Embryonic facial prominence (tissue), 1 donor: ENCODE measurements at regions not wholly inside any gene's neighbourhood (a gene's known extent, or its start where the extent isn't known, plus 50 kb on each side); places are given as distances from the start of the nearest gene placed in this dataset.

ENCODE experiments used
- DNase-seq: peaks from one replicate; pipeline ENCODE4 v3.0.0-alpha.2; 2016; ENCODE audit errors: extremely low spot score

GRCh38 chr5:14090755-14091154, 52.4 kb upstream of the TRIO start:
- DNase-seq: no peak

- no peak for DNase-seq
Observed at GRCh38 chr5:14090290-14090689, 52.9 kb upstream of the TRIO start.

- no peak for DNase-seq
Observed at GRCh38 chr5:14089198-14089597, 53.9 kb upstream of the TRIO start.

GRCh38 chr5:14086261-14086660, 56.9 kb upstream of the TRIO start:
- DNase-seq: no peak

- no peak for DNase-seq
Observed at GRCh38 chr5:14082973-14083372, 60.2 kb upstream of the TRIO start.

- DNase-seq: no peak
Observed at GRCh38 chr5:14082523-14082922, 60.6 kb upstream of the TRIO start.

GRCh38 chr5:14081791-14082190, 61.4 kb upstream of the TRIO start:
- no peak for DNase-seq

- DNase-seq: no peak
Observed at GRCh38 chr5:14078716-14079115, 64.4 kb upstream of the TRIO start.

- DNase-seq: no peak
Observed at GRCh38 chr5:14077501-14077900, 65.6 kb upstream of the TRIO start.

- DNase-seq: no peak
Observed at GRCh38 chr5:14076561-14076960, 66.6 kb upstream of the TRIO start.

- DNase-seq: no peak
Observed at GRCh38 chr5:14075937-14076336, 67.2 kb upstream of the TRIO start.

GRCh38 chr5:14071433-14071832, 71.7 kb upstream of the TRIO start:
- DNase-seq: no peak

- DNase-seq: no peak
Observed at GRCh38 chr5:14069021-14069420, 74.1 kb upstream of the TRIO start.

GRCh38 chr5:14068136-14068535, 75.0 kb upstream of the TRIO start:
- no peak for DNase-seq

- DNase-seq: no peak
Observed at GRCh38 chr5:14066326-14066725, 76.8 kb upstream of the TRIO start.

- DNase-seq: no peak
Observed at GRCh38 chr5:14064841-14065240, 78.3 kb upstream of the TRIO start.

- DNase-seq: no peak
Observed at GRCh38 chr5:14063691-14064090, 79.5 kb upstream of the TRIO start.

GRCh38 chr5:14063138-14063537, 80.0 kb upstream of the TRIO start:
- no peak for DNase-seq

GRCh38 chr5:14062178-14062577, 81.0 kb upstream of the TRIO start:
- DNase-seq: no peak

GRCh38 chr5:14061106-14061505, 82.0 kb upstream of the TRIO start:
- DNase-seq: no peak

- DNase-seq: no peak
Observed at GRCh38 chr5:14060218-14060617, 82.9 kb upstream of the TRIO start.

- DNase-seq: no peak
Observed at GRCh38 chr5:14059810-14060209, 83.3 kb upstream of the TRIO start.

GRCh38 chr5:14057289-14057688, 85.9 kb upstream of the TRIO start:
- no peak for DNase-seq

- DNase-seq: no peak
Observed at GRCh38 chr5:14056039-14056438, 87.1 kb upstream of the TRIO start.
